ENCODE measurements at regions not wholly inside any gene's neighbourhood (a gene's known extent, or its start where the extent isn't known, plus 50 kb on each side); places are given as distances from the start of the nearest gene placed in this dataset.
"Not testable (repeated sequence)": the region's sequence is repeated elsewhere in the genome, so short reads cannot be mapped to it uniquely, and the experiment has no call there.

DNA sequence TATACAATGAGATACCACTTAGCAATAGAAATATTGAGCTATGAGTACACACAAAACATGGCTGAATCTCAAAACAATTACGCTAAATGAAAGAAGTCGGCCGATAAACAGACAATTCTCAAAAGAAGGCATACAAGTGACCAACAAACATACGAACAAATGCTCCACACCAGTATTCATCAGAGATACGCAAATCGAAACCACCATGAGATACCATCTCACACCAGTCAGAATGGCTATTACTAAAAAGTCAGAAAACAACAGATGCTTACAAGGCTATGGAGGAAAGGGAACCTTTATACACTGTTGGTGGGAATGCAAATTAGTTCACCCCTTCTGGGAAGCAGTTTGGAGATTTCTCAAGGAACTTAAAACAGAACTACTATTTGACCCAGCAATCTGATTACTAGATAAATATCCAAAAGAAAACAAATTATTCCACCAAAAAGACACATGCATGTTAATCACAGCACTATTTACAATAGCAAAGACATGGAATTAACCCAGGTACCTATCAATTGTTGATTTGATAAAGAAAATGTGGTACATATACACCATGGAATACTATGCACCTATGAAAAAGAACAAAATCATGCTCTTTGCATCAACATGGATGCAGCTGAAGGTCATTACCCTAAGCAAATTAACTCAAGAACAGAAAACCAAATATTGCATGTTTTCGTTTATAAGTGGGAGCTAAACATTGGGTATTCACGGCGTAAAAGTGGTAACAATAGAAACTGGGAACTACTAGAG, 90.9 kb upstream of the GRAMD1B start:
- H3K9me3 ChIP-seq (ENCODE audit: insufficient read depth, low read depth, low read length): peaks cover 6% of the 10 kb centered on the region; the same call in 1 of the 2 replicates

GRCh38 chr11:123338266-123338800, 91.7 kb upstream of the GRAMD1B start:
- Histone ChIP-seq H3K27me3 (ENCODE audit: insufficient read depth, low read length) (no peaks in the 10 kb centered on the region), H3K4me1 (ENCODE audit: insufficient read depth, low read length) (no peaks in the 10 kb centered on the region), H3K9ac (ENCODE audit: low read depth, low read length) (no peak overlapping the region), H3K9me3 (ENCODE audit: insufficient read depth, low read depth, low read length) (peaks cover 6% of the 10 kb centered on the region; the same call in 1 of the 2 replicates), H3K27ac (ENCODE audit: low read length) (no peak overlapping the region), H3K4me3 (ENCODE audit: low read length) (no peak overlapping the region), H3K36me3 (ENCODE audit: insufficient read depth, low read depth, low read length) (no peaks in the 10 kb centered on the region)

More for the DNA sequence above, 90.9 kb upstream of the GRAMD1B start:
- Histone ChIP-seq H3K4me1 (ENCODE audit: insufficient read depth, low read length) (no peaks in the 10 kb centered on the region), H3K9ac (ENCODE audit: low read depth, low read length) (no peak overlapping the region), H3K4me3 (ENCODE audit: low read length) (no peak overlapping the region), H3K27ac (ENCODE audit: low read length) (no peak overlapping the region), H3K36me3 (ENCODE audit: insufficient read depth, low read depth, low read length) (no peaks in the 10 kb centered on the region), H3K27me3 (ENCODE audit: insufficient read depth, low read length) (no peaks in the 10 kb centered on the region)

DNA sequence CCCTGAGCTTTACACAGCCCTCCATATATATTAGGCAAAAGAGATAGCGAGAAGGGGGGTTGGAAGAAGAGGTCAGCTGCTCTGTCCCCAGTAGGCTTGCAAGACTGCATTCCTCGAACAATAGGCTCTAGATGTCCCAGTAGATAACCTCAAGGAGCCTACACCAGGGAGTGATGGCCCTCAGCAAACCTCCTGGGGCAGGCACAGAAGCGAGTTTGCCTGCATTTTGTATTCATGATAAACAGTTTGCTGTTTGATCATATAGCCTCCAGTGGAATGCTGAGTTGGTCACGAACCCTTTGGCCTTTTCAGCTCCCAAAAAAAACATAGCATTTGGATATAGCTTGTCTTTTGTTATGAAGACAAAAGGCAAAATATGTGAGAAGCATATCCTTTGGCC, 95.1 kb upstream of the GRAMD1B start:
- Histone ChIP-seq H3K4me1 (ENCODE audit: insufficient read depth, low read length) (peaks cover 9% of the 10 kb centered on the region; the same call in 1 of the 2 replicates), H3K27ac (ENCODE audit: low read length) (no peak overlapping the region), H3K4me3 (ENCODE audit: low read length) (no peak overlapping the region), H3K27me3 (ENCODE audit: insufficient read depth, low read length) (no peaks in the 10 kb centered on the region), H3K9ac (ENCODE audit: low read depth, low read length) (no peak overlapping the region), H3K9me3 (ENCODE audit: insufficient read depth, low read depth, low read length) (peaks cover 6% of the 10 kb centered on the region), H3K36me3 (ENCODE audit: insufficient read depth, low read depth, low read length) (no peaks in the 10 kb centered on the region)

DNA sequence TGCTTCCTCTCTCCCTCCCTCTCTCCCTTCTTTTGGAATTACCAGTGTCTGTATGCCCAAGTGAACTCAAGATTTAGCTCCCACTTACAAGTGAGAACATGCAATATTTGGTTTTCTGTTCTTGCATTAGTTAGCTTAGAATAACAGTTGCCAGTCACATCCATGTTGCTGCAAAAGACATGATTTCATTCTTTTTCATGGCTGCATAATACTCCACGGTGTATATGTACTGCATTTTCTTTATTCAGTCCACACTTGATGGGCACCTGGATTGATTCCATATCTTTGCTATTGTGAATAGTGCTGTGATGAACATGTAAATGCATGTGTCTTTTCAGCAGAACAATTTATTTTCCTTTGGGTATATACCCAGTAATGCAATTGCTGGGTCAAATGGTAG, 97.5 kb upstream of the GRAMD1B start:
- H3K36me3 ChIP-seq (ENCODE audit: insufficient read depth, low read depth, low read length); H3K27ac ChIP-seq (ENCODE audit: low read length); H3K27me3 ChIP-seq (ENCODE audit: insufficient read depth, low read length); H3K4me1 ChIP-seq (ENCODE audit: insufficient read depth, low read length); H3K9ac ChIP-seq (ENCODE audit: low read depth, low read length); H3K9me3 ChIP-seq (ENCODE audit: insufficient read depth, low read depth, low read length); H3K4me3 ChIP-seq (ENCODE audit: low read length): not testable (repeated sequence)

- Histone ChIP-seq H3K36me3 (ENCODE audit: insufficient read depth, low read depth, low read length) (no peaks in the 10 kb centered on the region), H3K4me3 (ENCODE audit: low read length) (no peak overlapping the region), H3K27me3 (ENCODE audit: insufficient read depth, low read length) (no peaks in the 10 kb centered on the region), H3K9ac (ENCODE audit: low read depth, low read length) (no peak overlapping the region), H3K4me1 (ENCODE audit: insufficient read depth, low read length) (peaks cover 9% of the 10 kb centered on the region; the same call in 1 of the 2 replicates), H3K27ac (ENCODE audit: low read length) (no peak overlapping the region), H3K9me3 (ENCODE audit: insufficient read depth, low read depth, low read length) (peaks cover 4% of the 10 kb centered on the region)
These were observed 99.1 kb upstream of the GRAMD1B start for GRCh38 chr11:123330948-123331347.

- H3K4me3 ChIP-seq (ENCODE audit: low read length): no peak overlapping the region
- peaks cover 9% of the 10 kb centered on the region; the same call in 1 of the 2 replicates for H3K4me1 ChIP-seq (ENCODE audit: insufficient read depth, low read length)
- H3K9me3 ChIP-seq (ENCODE audit: insufficient read depth, low read depth, low read length): peaks cover 4% of the 10 kb centered on the region
- H3K27me3 ChIP-seq (ENCODE audit: insufficient read depth, low read length): no peaks in the 10 kb centered on the region
- H3K27ac ChIP-seq (ENCODE audit: low read length): no peak overlapping the region
- no peaks in the 10 kb centered on the region for H3K36me3 ChIP-seq (ENCODE audit: insufficient read depth, low read depth, low read length)
- no peak overlapping the region for H3K9ac ChIP-seq (ENCODE audit: low read depth, low read length)
These were observed 99.6 kb upstream of the GRAMD1B start for GRCh38 chr11:123330471-123330870.

DNA sequence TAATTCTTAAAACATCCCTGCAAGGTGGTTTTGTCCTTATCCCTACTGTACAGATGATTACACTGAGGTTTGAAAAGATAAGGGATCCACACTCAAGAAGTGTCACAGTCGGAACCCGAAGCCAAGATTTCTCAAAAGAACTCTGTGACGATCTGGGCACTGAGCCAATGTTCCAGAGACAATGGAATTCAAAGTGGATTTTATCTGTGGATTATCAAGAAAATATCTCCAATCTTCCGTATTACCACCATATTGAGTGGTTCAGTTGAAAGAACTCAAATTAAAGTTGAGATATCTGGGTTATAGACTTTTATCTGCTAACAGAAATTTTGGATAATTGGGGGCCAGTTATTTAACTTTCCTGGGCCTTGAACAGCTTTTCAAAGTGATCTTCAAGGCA, 100.0 kb upstream of the GRAMD1B start:
- Histone ChIP-seq H3K9me3 (ENCODE audit: insufficient read depth, low read depth, low read length) (peaks cover 2% of the 10 kb centered on the region), H3K27ac (ENCODE audit: low read length) (no peak overlapping the region)

GRCh38 chr11:123328281-123328867, 101.7 kb upstream of the GRAMD1B start:
- Histone ChIP-seq H3K36me3 (ENCODE audit: insufficient read depth, low read depth, low read length) (no peaks in the 10 kb centered on the region), H3K4me3 (ENCODE audit: low read length) (no peak overlapping the region), H3K27ac (ENCODE audit: low read length) (no peak overlapping the region), H3K27me3 (ENCODE audit: insufficient read depth, low read length) (no peaks in the 10 kb centered on the region), H3K9ac (ENCODE audit: low read depth, low read length) (no peak overlapping the region), H3K4me1 (ENCODE audit: insufficient read depth, low read length) (peaks cover 9% of the 10 kb centered on the region; the same call in 1 of the 2 replicates), H3K9me3 (ENCODE audit: insufficient read depth, low read depth, low read length) (no peaks in the 10 kb centered on the region; the same call in 1 of the 2 replicates)

More for the DNA sequence above, 100.0 kb upstream of the GRAMD1B start:
- Histone ChIP-seq H3K9ac (ENCODE audit: low read depth, low read length) (no peak overlapping the region), H3K4me3 (ENCODE audit: low read length) (no peak overlapping the region), H3K27me3 (ENCODE audit: insufficient read depth, low read length) (no peaks in the 10 kb centered on the region), H3K36me3 (ENCODE audit: insufficient read depth, low read depth, low read length) (no peaks in the 10 kb centered on the region), H3K4me1 (ENCODE audit: insufficient read depth, low read length) (peaks cover 9% of the 10 kb centered on the region; the same call in 1 of the 2 replicates)

DNA sequence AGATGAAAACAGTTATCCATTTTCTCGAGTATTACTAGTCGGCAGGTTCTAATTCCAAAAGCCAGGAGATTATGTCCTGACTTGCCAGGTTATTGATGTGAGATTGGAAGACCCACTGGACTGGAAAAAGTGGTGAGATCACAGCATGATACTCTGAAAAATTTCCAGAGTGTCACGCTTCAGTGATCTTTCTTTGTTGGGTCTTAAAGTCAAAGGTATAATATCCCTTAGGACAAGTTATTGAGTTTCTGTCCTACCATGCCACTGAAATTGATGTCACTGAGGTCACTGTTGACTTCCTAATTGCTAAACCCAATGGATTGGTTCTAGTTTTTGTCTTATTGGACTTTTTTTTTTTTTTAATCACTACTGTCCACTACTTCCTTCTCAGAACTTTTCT, 104.5 kb upstream of the GRAMD1B start:
- Histone ChIP-seq H3K9ac (ENCODE audit: low read depth, low read length) (no peak overlapping the region), H3K9me3 (ENCODE audit: insufficient read depth, low read depth, low read length) (no peaks in the 10 kb centered on the region), H3K36me3 (ENCODE audit: insufficient read depth, low read depth, low read length) (no peaks in the 10 kb centered on the region), H3K4me3 (ENCODE audit: low read length) (no peak overlapping the region), H3K27me3 (ENCODE audit: insufficient read depth, low read length) (no peaks in the 10 kb centered on the region), H3K4me1 (ENCODE audit: insufficient read depth, low read length) (peaks cover 2% of the 10 kb centered on the region; the same call in 1 of the 2 replicates), H3K27ac (ENCODE audit: low read length) (no peak overlapping the region)

- H3K4me3 ChIP-seq (ENCODE audit: low read length): no peak overlapping the region
- no peak overlapping the region for H3K27ac ChIP-seq (ENCODE audit: low read length)
- no peak overlapping the region for H3K9ac ChIP-seq (ENCODE audit: low read depth, low read length)
- no peaks in the 10 kb centered on the region for H3K9me3 ChIP-seq (ENCODE audit: insufficient read depth, low read depth, low read length)
- H3K36me3 ChIP-seq (ENCODE audit: insufficient read depth, low read depth, low read length): no peaks in the 10 kb centered on the region
- H3K27me3 ChIP-seq (ENCODE audit: insufficient read depth, low read length): no peaks in the 10 kb centered on the region
- no peaks in the 10 kb centered on the region for H3K4me1 ChIP-seq (ENCODE audit: insufficient read depth, low read length)
These were observed 106.5 kb upstream of the GRAMD1B start for GRCh38 chr11:123323568-123323967.

- no peaks in the 10 kb centered on the region for H3K9me3 ChIP-seq (ENCODE audit: insufficient read depth, low read depth, low read length)
- H3K4me1 ChIP-seq (ENCODE audit: insufficient read depth, low read length): no peaks in the 10 kb centered on the region
- H3K4me3 ChIP-seq (ENCODE audit: low read length): no peak overlapping the region
- H3K27ac ChIP-seq (ENCODE audit: low read length): no peak overlapping the region
- no peaks in the 10 kb centered on the region for H3K36me3 ChIP-seq (ENCODE audit: insufficient read depth, low read depth, low read length)
- no peak overlapping the region for H3K9ac ChIP-seq (ENCODE audit: low read depth, low read length)
- H3K27me3 ChIP-seq (ENCODE audit: insufficient read depth, low read length): no peaks in the 10 kb centered on the region
These were observed 108.4 kb upstream of the GRAMD1B start for GRCh38 chr11:123321636-123322035.

GRCh38 chr11:123318623-123319022, 111.4 kb upstream of the GRAMD1B start:
- Histone ChIP-seq H3K27me3 (ENCODE audit: insufficient read depth, low read length) (no peaks in the 10 kb centered on the region), H3K4me1 (ENCODE audit: insufficient read depth, low read length) (peaks cover 3% of the 10 kb centered on the region; the same call in 1 of the 2 replicates), H3K36me3 (ENCODE audit: insufficient read depth, low read depth, low read length) (no peaks in the 10 kb centered on the region), H3K4me3 (ENCODE audit: low read length) (no peak overlapping the region), H3K27ac (ENCODE audit: low read length) (no peak overlapping the region), H3K9me3 (ENCODE audit: insufficient read depth, low read depth, low read length) (no peaks in the 10 kb centered on the region), H3K9ac (ENCODE audit: low read depth, low read length) (no peak overlapping the region)
